HG03108 (cell line): ENCODE measurements at regions not wholly inside any gene's neighbourhood (a gene's known extent, or its start where the extent isn't known, plus 50 kb on each side); places are given as distances from the start of the nearest gene placed in this dataset.
A peak's percentile ranks its signal among the peaks of the same experiment; 100 is the strongest.
"Not testable (repeated sequence)": the region's sequence is repeated elsewhere in the genome, so short reads cannot be mapped to it uniquely, and the experiment has no call there.

ENCODE experiments used
- ATAC-seq: cut with Tn5 transposase; IDR thresholded peaks from one replicate; pipeline ENCODE4 v1.9.1; 2021; ENCODE audit warnings: moderate library complexity; ENCODE audit not compliant: unreplicated experiment

DNA sequence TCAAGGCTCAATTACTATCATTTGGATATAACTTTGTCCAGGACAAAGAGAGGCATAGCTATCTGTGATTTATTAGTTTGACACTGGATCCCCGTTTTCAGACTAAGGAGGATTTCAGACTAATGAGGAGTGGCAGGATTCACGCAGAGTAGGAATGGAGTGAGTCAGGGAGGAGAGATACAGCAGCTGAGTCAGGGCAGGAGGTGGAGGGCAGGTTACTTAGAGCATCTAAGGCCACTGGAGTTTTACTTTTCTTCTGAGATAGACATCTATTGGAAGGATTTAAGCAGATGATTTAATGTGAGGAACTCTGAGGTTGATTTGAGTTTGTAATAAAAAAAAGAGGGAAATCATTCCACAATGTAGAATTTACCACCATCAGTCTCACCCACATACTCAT lies 110.6 kb downstream of the RPIA start:
- ATAC-seq, result not testable (repeated sequence)

DNA sequence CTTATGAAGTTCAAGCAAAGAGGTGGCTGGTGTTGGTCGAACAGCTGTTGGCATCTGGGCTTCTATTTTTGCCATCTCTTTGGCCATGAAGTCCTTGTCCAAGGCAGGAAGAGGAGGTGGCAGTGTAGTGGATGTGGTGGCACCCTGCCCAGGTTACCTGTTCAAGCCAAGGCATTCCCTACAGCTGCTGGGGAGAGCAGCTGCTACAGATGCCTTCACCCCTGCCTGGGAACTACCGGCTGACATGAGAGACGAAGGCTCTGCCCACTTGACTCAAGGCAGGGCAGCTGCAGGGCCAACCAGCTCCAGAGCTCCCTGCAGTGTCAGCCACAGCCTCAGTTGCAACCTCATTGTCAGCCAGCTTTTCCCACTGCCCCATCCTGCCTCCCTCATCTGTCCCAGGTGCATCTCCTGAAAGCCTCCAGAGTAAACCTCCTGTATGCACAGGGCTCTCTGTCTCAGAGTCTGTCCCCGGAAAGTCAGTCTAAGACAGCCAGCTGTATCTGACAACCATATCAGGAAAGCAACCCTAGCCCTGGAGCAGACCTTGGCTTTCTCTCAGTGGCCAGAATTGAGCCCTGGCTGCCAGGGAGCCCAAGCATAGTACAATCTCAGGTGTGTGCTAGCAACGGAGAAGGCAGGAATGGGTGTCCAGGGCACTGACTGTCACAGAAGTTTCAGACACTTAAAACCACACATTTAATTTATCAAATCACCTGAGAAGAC lies 115.9 kb downstream of the RPIA start:
- no peak for ATAC-seq

DNA sequence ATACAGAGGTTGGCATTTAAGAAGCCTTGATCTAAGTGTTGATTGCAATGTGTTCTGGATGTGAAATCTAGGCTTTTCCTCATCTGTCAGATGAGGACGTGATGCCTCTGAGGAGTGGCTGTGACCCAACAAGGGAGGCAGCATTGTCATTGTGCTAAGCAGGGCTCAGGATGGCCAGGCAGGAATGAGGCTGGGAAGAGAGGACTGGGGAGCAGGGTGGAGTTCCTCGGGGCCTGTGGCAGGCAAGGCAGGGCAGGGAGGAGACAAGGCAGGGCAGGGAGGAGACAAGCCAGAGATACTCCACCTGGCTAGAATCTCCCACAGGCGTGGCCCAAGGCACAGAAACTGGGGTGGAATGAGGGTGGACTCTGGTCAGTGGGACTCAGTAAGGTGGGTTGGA lies 116.6 kb downstream of the RPIA start:
- ATAC-seq, result no peak

GRCh38 chr2:88808652-88809051 lies 117.2 kb downstream of the RPIA start:
- ATAC-seq, result no peak

GRCh38 chr2:88809216-88809615 lies 117.7 kb downstream of the RPIA start:
- no peak for ATAC-seq

DNA sequence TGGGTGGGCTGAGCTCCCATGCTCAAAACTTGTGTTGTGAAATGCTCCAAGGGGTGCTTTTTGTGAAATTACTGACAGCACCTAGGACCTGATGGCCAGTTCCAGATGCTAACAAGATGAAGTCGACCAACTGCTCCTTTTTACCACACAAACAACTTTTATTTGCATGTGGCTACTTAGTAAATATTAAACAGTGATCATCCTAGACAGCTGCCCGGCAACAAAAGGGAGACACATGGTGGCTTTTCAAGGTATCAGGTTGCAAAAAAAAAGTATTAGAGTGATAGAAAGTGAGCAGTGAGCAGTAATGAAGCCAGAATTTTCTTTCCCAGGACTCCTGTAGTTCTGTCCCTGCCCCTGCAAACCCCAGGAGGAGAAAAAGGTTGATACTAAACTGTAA lies 118.5 kb downstream of the RPIA start:
- ATAC-seq, result no peak

DNA sequence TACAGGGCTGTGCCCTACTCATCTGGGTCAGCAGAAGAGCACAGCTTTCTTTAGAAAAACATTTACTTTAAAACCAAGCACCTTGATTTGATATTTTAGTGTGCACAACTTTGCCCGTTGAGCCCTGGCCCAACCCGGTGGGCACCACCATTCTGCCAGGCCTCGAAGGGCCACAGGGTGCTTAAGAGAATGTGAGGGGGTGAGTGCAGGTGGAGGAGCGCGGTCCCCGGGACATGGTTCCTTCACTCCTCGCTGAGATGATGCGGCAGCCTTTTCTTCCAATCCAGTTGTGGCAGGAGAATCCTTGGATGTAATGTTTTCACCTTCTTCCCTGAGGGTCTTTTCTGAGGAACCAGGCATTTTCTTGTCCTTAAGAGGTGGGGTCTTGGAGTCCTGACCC lies 119.0 kb downstream of the RPIA start:
- ATAC-seq, result no peak

DNA sequence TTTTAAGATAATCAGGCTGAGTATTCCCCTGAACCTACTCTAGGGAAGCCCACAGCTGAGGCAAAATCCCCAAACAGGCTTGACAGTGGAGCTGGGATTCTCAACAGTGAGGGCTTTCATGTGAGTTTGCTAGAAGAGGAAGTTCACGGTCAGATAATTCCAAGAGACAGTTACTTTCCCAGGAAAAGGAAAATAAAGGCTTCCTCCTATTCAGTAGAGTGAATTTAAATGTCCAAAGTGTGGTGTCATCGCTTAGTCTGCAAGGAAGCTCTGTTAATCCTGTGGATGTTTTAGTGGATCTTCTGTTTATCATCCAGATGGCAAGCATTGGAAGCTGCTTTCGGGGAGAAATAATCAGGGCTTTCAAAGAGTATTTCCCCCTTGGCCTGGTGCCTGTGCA lies 119.8 kb downstream of the RPIA start:
- no peak for ATAC-seq

DNA sequence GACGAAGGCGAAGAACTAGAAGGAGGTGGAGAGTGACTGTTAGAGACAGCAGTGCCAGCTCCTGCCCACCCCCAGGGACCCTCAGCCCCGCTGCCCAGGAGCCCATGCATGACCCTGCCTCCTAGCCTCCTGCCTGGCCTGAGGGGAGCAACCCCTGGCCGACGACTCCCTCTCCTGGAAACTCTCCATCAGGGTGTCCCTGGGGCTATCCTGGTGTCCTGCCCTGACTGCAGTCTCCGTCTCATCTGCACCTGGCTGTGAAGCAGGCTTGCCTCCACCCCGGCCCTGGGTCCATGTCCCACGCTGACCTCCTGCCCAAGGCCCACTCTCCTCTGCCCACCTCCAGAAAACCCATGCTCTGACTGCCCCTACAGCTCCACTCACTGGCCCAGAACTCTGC lies 120.2 kb downstream of the RPIA start:
- ATAC-seq, result no peak

DNA sequence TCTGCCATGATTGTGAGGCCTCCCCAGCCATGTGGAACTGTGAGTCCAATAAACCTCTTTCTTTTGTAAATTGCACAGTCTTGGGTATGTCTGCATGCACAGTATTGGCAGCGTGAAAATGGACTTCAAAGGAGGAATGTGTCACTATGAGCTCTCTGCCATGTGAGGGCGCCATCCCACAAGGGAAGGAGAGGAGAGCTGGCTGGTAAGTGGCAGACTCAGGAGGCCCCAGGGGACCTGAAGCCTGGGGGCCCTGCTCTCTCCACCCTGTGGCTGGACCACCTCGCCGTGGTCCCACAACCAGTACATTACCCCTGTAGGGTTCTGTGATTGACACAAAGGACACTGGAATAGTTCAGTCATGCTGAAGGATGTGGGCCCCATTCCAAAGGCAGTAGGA lies 122.1 kb downstream of the RPIA start:
- no peak for ATAC-seq

- no peak for ATAC-seq
Measured at GRCh38 chr2:88815282-88815681, 123.8 kb downstream of the RPIA start.

DNA sequence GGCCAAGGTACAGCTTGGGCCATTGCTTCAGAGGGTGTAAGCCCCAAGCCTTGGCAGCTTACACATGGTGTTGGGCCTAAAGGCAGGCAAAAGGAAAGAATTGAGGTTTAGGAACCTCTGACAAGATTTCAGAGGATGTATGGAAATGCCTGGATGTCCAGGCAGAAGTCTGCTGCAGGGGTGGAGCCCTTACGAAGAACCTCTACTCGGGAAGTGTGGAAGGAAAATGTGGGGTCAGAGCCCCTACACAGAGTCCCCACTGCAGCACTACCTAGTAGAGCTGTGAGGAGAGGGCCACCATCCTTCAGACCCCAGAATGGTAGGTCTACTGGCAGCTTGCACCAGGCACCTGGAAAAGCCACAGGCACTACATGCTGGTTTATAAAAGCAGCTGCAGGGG lies 124.2 kb downstream of the RPIA start:
- ATAC-seq, result no peak

DNA sequence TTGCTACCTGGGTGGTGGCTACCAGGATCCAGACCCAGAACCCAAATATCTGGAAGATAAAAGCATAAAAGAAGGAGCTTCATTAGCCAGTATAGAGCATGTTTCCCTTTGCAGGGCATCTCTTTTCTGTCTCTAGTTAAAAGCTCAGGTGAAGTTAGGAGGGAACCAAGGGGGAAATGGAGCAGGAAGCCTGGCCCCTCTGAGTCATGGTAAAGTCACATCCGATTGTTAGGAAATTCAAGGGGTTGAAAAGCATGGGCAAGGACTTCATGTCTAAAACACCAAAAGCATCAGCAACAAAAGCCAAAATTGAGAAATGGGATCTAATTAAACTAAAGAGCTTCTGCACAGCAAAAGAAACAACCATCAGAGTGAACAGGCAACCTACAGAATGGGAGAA lies 126.9 kb downstream of the RPIA start:
- ATAC-seq, result no peak

GRCh38 chr2:88824951-88825350 lies 133.5 kb downstream of the RPIA start:
- ATAC-seq, result no peak

- ATAC-seq, result no peak
Measured at GRCh38 chr2:88826399-88826798, 134.9 kb downstream of the RPIA start.

DNA sequence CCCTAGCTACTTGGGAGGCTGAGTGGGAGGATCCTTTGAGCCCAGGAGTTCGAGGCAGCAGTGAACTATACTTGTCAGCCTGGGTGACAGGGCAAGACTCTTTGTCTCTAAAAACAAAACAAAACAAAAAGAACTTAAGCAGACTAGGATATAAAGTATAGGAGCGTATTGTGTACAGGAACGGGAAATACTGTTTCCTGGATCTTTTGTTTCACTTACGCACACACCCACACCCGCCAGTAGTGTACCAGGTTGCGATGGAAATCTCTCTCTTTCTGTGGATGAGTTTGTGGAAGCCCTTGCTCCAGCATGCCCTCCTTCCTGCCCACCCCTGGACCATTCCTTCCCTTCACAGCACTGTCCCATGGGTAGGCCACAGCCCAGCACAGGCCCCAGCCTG lies 136.3 kb downstream of the RPIA start:
- no peak for ATAC-seq

- ATAC-seq, result no peak
Measured at GRCh38 chr2:88828397-88829137, 137.1 kb downstream of the RPIA start.

GRCh38 chr2:88829607-88830463 lies 138.4 kb downstream of the RPIA start:
- no peak for ATAC-seq

- ATAC-seq, result no peak
Measured at GRCh38 chr2:88831071-88831791, 139.8 kb downstream of the RPIA start.

DNA sequence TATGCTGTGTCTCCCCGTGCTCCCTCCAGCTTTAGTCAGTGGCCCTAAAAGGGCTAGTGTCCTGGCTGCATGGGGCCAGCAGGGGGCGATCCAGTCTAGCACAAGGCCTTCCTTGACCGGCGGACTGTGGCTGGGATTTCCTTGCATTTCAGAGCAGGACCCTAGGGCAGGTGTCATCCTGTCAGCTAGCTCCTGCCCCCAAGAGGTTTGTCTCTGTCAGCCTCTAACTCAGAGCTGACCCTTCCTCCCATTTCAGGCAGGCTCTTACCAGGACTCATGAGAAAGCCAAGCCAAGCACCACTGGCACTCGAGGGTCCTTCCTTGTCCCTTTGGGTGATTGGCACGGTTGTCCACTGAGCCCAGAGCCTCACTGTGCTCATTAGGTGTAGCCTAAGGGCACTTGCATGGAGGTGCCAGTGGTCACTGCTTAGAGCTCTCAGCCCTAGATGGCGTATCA lies 140.3 kb downstream of the RPIA start:
- ATAC-seq, result peak; percentile 79
